HL-60 (cell line): ENCODE measurements at regions not wholly inside any gene's neighbourhood (a gene's known extent, or its start where the extent isn't known, plus 50 kb on each side); places are given as distances from the start of the nearest gene placed in this dataset.

Experiments
- DNase-seq, 2 experiments: peaks; one replicate each; pipeline ENCODE4 v3.0.0-alpha.2; 2010 to 2020; ENCODE audit warnings: low read depth in 1 of 2, low spot score in 1 of 2
- H3K27ac ChIP-seq: fragments of 250-450 bp; sonication (Bioruptor Pico); replicated peaks from 2 replicates; pipeline ENCODE4 v1.5.1; 2020; ENCODE audit warnings: mild to moderate bottlenecking, moderate library complexity
- H3K27me3 ChIP-seq: fragments of 250-450 bp; sonication (Bioruptor Pico); 2 replicates; pipeline ENCODE4 v1.5.1; 2021; ENCODE audit warnings: mild to moderate bottlenecking, moderate library complexity; ENCODE audit not compliant: insufficient read depth, poor library complexity, severe bottlenecking
- H3K4me3 ChIP-seq: replicated peaks from 2 replicates; pipeline ENCODE4 v1.5.1; 2011; ENCODE audit warnings: mild to moderate bottlenecking, control low read depth, low read length; ENCODE audit not compliant: insufficient read depth
- CTCF ChIP-seq: IDR thresholded peaks from one replicate; pipeline ENCODE4 v1.5.1; 2011; ENCODE audit warnings: low read length, control low read depth, inconsistent platforms; ENCODE audit not compliant: insufficient read depth
- GABPA ChIP-seq: IDR thresholded peaks from 2 replicates; pipeline ENCODE4 v1.6.1; 2012; ENCODE audit warnings: low read depth
- POLR2AphosphoS5 ChIP-seq: IDR thresholded peaks from 2 replicates; pipeline ENCODE4 v1.6.1; 2012; ENCODE audit warnings: low read depth
- REST ChIP-seq: IDR thresholded peaks from 2 replicates; pipeline ENCODE4 v1.6.1; 2012; ENCODE audit warnings: low read depth; ENCODE audit not compliant: insufficient replicate concordance
- SPI1 ChIP-seq: IDR thresholded peaks from 2 replicates; pipeline ENCODE4 v1.6.1; 2012; ENCODE audit warnings: low read depth, mild to moderate bottlenecking, borderline replicate concordance

- no peak overlapping the region for H3K27ac ChIP-seq
- TF ChIP-seq REST, result no peak
- TF ChIP-seq CTCF, result no peak
- no peak for TF ChIP-seq GABPA
- TF ChIP-seq SPI1, result no peak
- TF ChIP-seq POLR2AphosphoS5, result no peak
- no peak overlapping the region for H3K4me3 ChIP-seq
- DNase-seq, result no peak
- peaks cover 3% of the 10 kb centered on the region for H3K27me3 ChIP-seq
These were observed 55.7 kb upstream of the IL6 start for GRCh38 chr7:22671177-22671879.

GRCh38 chr7:22670422-22670815, 56.6 kb upstream of the IL6 start:
- no peak for TF ChIP-seq CTCF
- TF ChIP-seq REST, result no peak
- TF ChIP-seq GABPA, result no peak
- no peak for TF ChIP-seq SPI1
- no peak for TF ChIP-seq POLR2AphosphoS5
- Histone ChIP-seq H3K4me3 (no peak overlapping the region), H3K27ac (no peak overlapping the region), H3K27me3 (peaks cover 3% of the 10 kb centered on the region)
- no peak for DNase-seq

- TF ChIP-seq CTCF, result no peak
- TF ChIP-seq REST, result no peak
- TF ChIP-seq POLR2AphosphoS5, result no peak
- TF ChIP-seq GABPA, result no peak
- no peak for TF ChIP-seq SPI1
- no peak overlapping the region for H3K4me3 ChIP-seq
- peaks cover 3% of the 10 kb centered on the region for H3K27me3 ChIP-seq
- DNase-seq, result no peak
- no peak overlapping the region for H3K27ac ChIP-seq
These were observed 57.1 kb upstream of the IL6 start for GRCh38 chr7:22669692-22670421.
